ENCODE measurements at regions not wholly inside any gene's neighbourhood (a gene's known extent, or its start where the extent isn't known, plus 50 kb on each side); places are given as distances from the start of the nearest gene placed in this dataset.

GRCh38 chr7:155189590-155189989, 108.1 kb upstream of the INSIG1 start:
- Mint-ChIP-seq H3K27ac (ENCODE audit: unreplicated experiment) (no peak overlapping the region), H3K4me1 (ENCODE audit: low read depth, unreplicated experiment) (no peaks in the 10 kb centered on the region), H3K4me3 (ENCODE audit: unreplicated experiment) (no peak overlapping the region), H3K9me3 (ENCODE audit: unreplicated experiment) (peaks cover 2% of the 10 kb centered on the region), H3K36me3 (ENCODE audit: unreplicated experiment) (peaks cover 18% of the 10 kb centered on the region), H3K27me3 (ENCODE audit: unreplicated experiment) (no peaks in the 10 kb centered on the region)
- TF ChIP-seq CTCF (IDR thresholded peaks at IDR 0.05; ENCODE audit: partially characterized antibody, unreplicated experiment) = no peak
- no peak for DNase-seq

GRCh38 chr7:155190688-155191087, 107.0 kb upstream of the INSIG1 start:
- peak; percentile 76 for DNase-seq
- Mint-ChIP-seq H3K27ac (ENCODE audit: unreplicated experiment) (no peak overlapping the region), H3K4me3 (ENCODE audit: unreplicated experiment) (no peak overlapping the region), H3K4me1 (ENCODE audit: low read depth, unreplicated experiment) (no peaks in the 10 kb centered on the region), H3K36me3 (ENCODE audit: unreplicated experiment) (peaks cover 9% of the 10 kb centered on the region), H3K9me3 (ENCODE audit: unreplicated experiment) (peaks cover 2% of the 10 kb centered on the region), H3K27me3 (ENCODE audit: unreplicated experiment) (no peaks in the 10 kb centered on the region)
- peak; percentile 90 for TF ChIP-seq CTCF (IDR thresholded peaks at IDR 0.05; ENCODE audit: partially characterized antibody, unreplicated experiment)

GRCh38 chr7:155191137-155191536, 106.5 kb upstream of the INSIG1 start:
- DNase-seq = no peak
- Mint-ChIP-seq H3K27me3 (ENCODE audit: unreplicated experiment) (no peaks in the 10 kb centered on the region), H3K36me3 (ENCODE audit: unreplicated experiment) (peaks cover 9% of the 10 kb centered on the region), H3K9me3 (ENCODE audit: unreplicated experiment) (no peaks in the 10 kb centered on the region), H3K27ac (ENCODE audit: unreplicated experiment) (no peak overlapping the region), H3K4me3 (ENCODE audit: unreplicated experiment) (no peak overlapping the region), H3K4me1 (ENCODE audit: low read depth, unreplicated experiment) (no peaks in the 10 kb centered on the region)
- TF ChIP-seq CTCF (IDR thresholded peaks at IDR 0.05; ENCODE audit: partially characterized antibody, unreplicated experiment) = no peak

GRCh38 chr7:155191901-155192478, 105.7 kb upstream of the INSIG1 start:
- TF ChIP-seq CTCF (IDR thresholded peaks at IDR 0.05; ENCODE audit: partially characterized antibody, unreplicated experiment) = no peak
- Mint-ChIP-seq H3K9me3 (ENCODE audit: unreplicated experiment) (no peaks in the 10 kb centered on the region), H3K4me1 (ENCODE audit: low read depth, unreplicated experiment) (no peaks in the 10 kb centered on the region), H3K4me3 (ENCODE audit: unreplicated experiment) (no peak overlapping the region), H3K36me3 (ENCODE audit: unreplicated experiment) (peaks cover 9% of the 10 kb centered on the region), H3K27ac (ENCODE audit: unreplicated experiment) (no peak overlapping the region), H3K27me3 (ENCODE audit: unreplicated experiment) (no peaks in the 10 kb centered on the region)
- DNase-seq = no peak

GRCh38 chr7:155192961-155193640, 104.6 kb upstream of the INSIG1 start:
- no peak for TF ChIP-seq CTCF (IDR thresholded peaks at IDR 0.05; ENCODE audit: partially characterized antibody, unreplicated experiment)
- no peaks in the 10 kb centered on the region for H3K27me3 Mint-ChIP-seq (ENCODE audit: unreplicated experiment)
- no peaks in the 10 kb centered on the region for H3K9me3 Mint-ChIP-seq (ENCODE audit: unreplicated experiment)
- H3K4me3 Mint-ChIP-seq (ENCODE audit: unreplicated experiment) = no peak overlapping the region
- H3K27ac Mint-ChIP-seq (ENCODE audit: unreplicated experiment) = no peak overlapping the region
- no peaks in the 10 kb centered on the region for H3K4me1 Mint-ChIP-seq (ENCODE audit: low read depth, unreplicated experiment)
- peaks cover 9% of the 10 kb centered on the region for H3K36me3 Mint-ChIP-seq (ENCODE audit: unreplicated experiment)
- DNase-seq = no peak
